SK-N-SH (cell line): ENCODE measurements at regions not wholly inside any gene's neighbourhood (a gene's known extent, or its start where the extent isn't known, plus 50 kb on each side); places are given as distances from the start of the nearest gene placed in this dataset.

Experiments
- CTCF ChIA-PET: fragments of 300-600, 350-600 bp; formaldehyde crosslinking; extraction: SDS; loops from one replicate; lab custom pipeline; 2021; lab: Yijun Ruan, JAX
- POLR2A ChIA-PET: fragments of 350-600 bp; sonication (Branson Sonifier 250); formaldehyde crosslinking; extraction: SDS; loops from one replicate; lab custom pipeline; 2020; ENCODE audit warnings: antibody characterized with exemption, inconsistent platforms; lab: Yijun Ruan, JAX
- DNase-seq: peaks from one replicate; pipeline ENCODE4 v3.0.0; 2012
- H2AFZ ChIP-seq: fragments of 200-600 bp; sonication (generic); 2 replicates; pipeline ENCODE4 v1.8.1; 2016; ENCODE audit warnings: antibody characterized with exemption, mild to moderate bottlenecking, low read depth
- H3F3A ChIP-seq: fragments of 200-600 bp; sonication (generic); replicated peaks from 2 replicates; pipeline ENCODE3; 2016; ENCODE audit warnings: antibody characterized with exemption, mild to moderate bottlenecking; ENCODE audit not compliant: insufficient read depth
- H3K27ac ChIP-seq, 2 experiments: fragments of 200-500 bp in 1 of 2; fragments of 200-600 bp in 1 of 2; sonication (Bioruptor generic) in 1 of 2; sonication (generic), shearing (Covaris generic) in 1 of 2; 2 replicates each; pipeline versions ENCODE4 v1.5.1 to v1.6.1; 2014 to 2016; ENCODE audit warnings: low read depth in 2 of 2, inconsistent platforms in 1 of 2, low read length in 1 of 2, mild to moderate bottlenecking in 1 of 2, mixed read lengths in 1 of 2
- H3K27me3 ChIP-seq: fragments of 200-600 bp; sonication (generic), shearing (Covaris generic); 2 replicates; pipeline ENCODE4 v1.6.1; 2016; ENCODE audit warnings: mixed run types; ENCODE audit not compliant: insufficient read depth
- H3K36me3 ChIP-seq, 2 experiments: fragments of 200-500 bp in 1 of 2; fragments of 200-600 bp in 1 of 2; sonication (Bioruptor generic) in 1 of 2; sonication (generic) in 1 of 2; replicated peaks in 1 of 2; 2 replicates each; pipeline versions ENCODE3 to v1.5.1; 2014 to 2016; ENCODE audit warnings: low read length in 1 of 2, mild to moderate bottlenecking in 1 of 2; ENCODE audit not compliant: insufficient read depth in 2 of 2, control insufficient read depth in 1 of 2
- H3K4me1 ChIP-seq, 2 experiments: fragments of 200-500 bp in 1 of 2; fragments of 200-600 bp in 1 of 2; sonication (Bioruptor generic) in 1 of 2; sonication (generic), shearing (Covaris generic) in 1 of 2; 2 replicates each; pipeline versions ENCODE4 v1.5.1 to v1.6.1; 2014 to 2016; ENCODE audit warnings: low read depth in 1 of 2, low read length in 1 of 2, mixed run types in 1 of 2; ENCODE audit not compliant: insufficient read depth in 2 of 2, control insufficient read depth in 1 of 2
- H3K4me2 ChIP-seq: fragments of 200-600 bp; sonication (generic), shearing (Covaris generic); 2 replicates; pipeline ENCODE4 v1.6.1; 2017; ENCODE audit warnings: mixed run types
- H3K4me3 ChIP-seq, 2 experiments: fragments of 200-500 bp in 1 of 2; fragments of 200-600 bp in 1 of 2; sonication (Bioruptor generic) in 1 of 2; sonication (generic), shearing (Covaris generic) in 1 of 2; 2 replicates each; pipeline versions ENCODE4 v1.5.1 to v1.8.1; 2014 to 2016; ENCODE audit warnings: low read depth in 2 of 2, inconsistent platforms in 1 of 2, low read length in 1 of 2, mild to moderate bottlenecking in 1 of 2, mixed read lengths in 1 of 2, moderate library complexity in 1 of 2
- H3K79me2 ChIP-seq: fragments of 200-600 bp; sonication (generic); 2 replicates; pipeline ENCODE4 v1.8.1; 2017; ENCODE audit warnings: mild to moderate bottlenecking; ENCODE audit not compliant: insufficient read depth
- H3K9ac ChIP-seq: fragments of 200-600 bp; sonication (generic); 2 replicates; pipeline ENCODE4 v1.6.1; 2017; ENCODE audit warnings: mixed run types
- H3K9me2 ChIP-seq: fragments of 200-600 bp; sonication (generic); 2 replicates; pipeline ENCODE4 v1.6.1; 2017; ENCODE audit warnings: mixed run types
- H3K9me3 ChIP-seq: fragments of 200-600 bp; sonication (generic); 2 replicates; pipeline ENCODE4 v1.6.1; 2017; ENCODE audit warnings: mixed run types, mild to moderate bottlenecking, moderate library complexity
- H4K20me1 ChIP-seq: fragments of 200-600 bp; sonication (generic); 2 replicates; pipeline ENCODE4 v1.6.1; 2017; ENCODE audit warnings: mild to moderate bottlenecking, mixed run types; ENCODE audit not compliant: insufficient read depth
- EZH2phosphoT487 ChIP-seq: fragments of 200-600 bp; sonication (generic); IDR thresholded peaks from 2 replicates; pipeline ENCODE4 v1.6.1; 2017; ENCODE audit warnings: low read depth, mixed run types, mild to moderate bottlenecking, antibody characterized with exemption, moderate library complexity, borderline replicate concordance
- FOXJ3 ChIP-seq: sonication (generic); formaldehyde crosslinking; IDR thresholded peaks from 2 replicates; pipeline ENCODE4 v1.5.1; 2020; ENCODE audit warnings: mild to moderate bottlenecking, missing genetic modification reagents
- MEF2A ChIP-seq: IDR thresholded peaks from 2 replicates; pipeline ENCODE4 v1.4.0; 2012; ENCODE audit warnings: low read depth, borderline replicate concordance
- RCOR1 ChIP-seq: fragments of 150-350 bp; IDR thresholded peaks from 2 replicates; pipeline ENCODE4 v1.6.1; 2017; ENCODE audit warnings: antibody characterized with exemption, low read length
- RXRA ChIP-seq: IDR thresholded peaks from 2 replicates; pipeline ENCODE4 v1.4.0; 2012; ENCODE audit warnings: low read depth, mild to moderate bottlenecking, borderline replicate concordance
- SIN3A ChIP-seq: IDR thresholded peaks from 2 replicates; pipeline ENCODE4 v1.6.1; 2012; ENCODE audit warnings: low read depth, mild to moderate bottlenecking, low read length, moderate library complexity, borderline replicate concordance
- YY1 ChIP-seq: IDR thresholded peaks from 2 replicates; pipeline ENCODE4 v1.4.0; 2012; ENCODE audit warnings: low read depth, mild to moderate bottlenecking
- WGBS: methylation state at CpG from one replicate; pipeline ENCODE4 v1.1.6; 2017; ENCODE audit warnings: low lambda C conversion rate; 5-methylcytosine and 5-hydroxymethylcytosine counted together
- TF ChIP-seq, protein P1 (sequence below): IDR thresholded peaks from 2 replicates; pipeline ENCODE4 v1.4.0; 2012; ENCODE audit warnings: low read depth, borderline replicate concordance
- TF ChIP-seq, protein P2 (sequence below): fragments of 200-600 bp; sonication (generic); IDR thresholded peaks from 2 replicates; pipeline ENCODE4 v1.6.1; 2017; ENCODE audit warnings: antibody characterized with exemption, mild to moderate bottlenecking, moderate library complexity

DNA sequence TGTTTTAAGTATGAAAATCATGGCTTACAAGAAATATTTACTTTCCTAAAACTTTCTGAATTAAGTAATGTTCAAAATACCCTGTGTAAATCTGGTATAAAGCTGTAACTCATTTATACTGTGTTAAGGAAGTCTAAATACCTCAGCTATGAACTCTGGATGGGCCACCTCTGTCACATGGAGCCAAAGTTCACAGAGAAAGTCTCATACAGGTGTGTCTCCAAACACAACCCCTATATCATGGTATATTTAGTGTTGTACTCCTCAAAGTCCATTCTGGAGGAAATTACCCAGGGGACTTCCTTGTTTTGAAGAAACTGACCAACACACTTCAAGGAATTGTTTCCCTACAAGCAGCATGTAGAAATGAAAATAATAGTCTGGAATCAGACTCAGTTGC is 909.2 kb upstream of the TENM4 start:
- TF ChIP-seq MEF2A = no peak
- TF ChIP-seq, protein P1, sequence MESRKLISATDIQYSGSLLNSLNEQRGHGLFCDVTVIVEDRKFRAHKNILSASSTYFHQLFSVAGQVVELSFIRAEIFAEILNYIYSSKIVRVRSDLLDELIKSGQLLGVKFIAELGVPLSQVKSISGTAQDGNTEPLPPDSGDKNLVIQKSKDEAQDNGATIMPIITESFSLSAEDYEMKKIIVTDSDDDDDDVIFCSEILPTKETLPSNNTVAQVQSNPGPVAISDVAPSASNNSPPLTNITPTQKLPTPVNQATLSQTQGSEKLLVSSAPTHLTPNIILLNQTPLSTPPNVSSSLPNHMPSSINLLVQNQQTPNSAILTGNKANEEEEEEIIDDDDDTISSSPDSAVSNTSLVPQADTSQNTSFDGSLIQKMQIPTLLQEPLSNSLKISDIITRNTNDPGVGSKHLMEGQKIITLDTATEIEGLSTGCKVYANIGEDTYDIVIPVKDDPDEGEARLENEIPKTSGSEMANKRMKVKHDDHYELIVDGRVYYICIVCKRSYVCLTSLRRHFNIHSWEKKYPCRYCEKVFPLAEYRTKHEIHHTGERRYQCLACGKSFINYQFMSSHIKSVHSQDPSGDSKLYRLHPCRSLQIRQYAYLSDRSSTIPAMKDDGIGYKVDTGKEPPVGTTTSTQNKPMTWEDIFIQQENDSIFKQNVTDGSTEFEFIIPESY = no peak
- Histone ChIP-seq H3K36me3 (no peaks in the 10 kb centered on the region), H3K27me3 (no peaks in the 10 kb centered on the region), H2AFZ (no peak overlapping the region), H3K4me1 (no peaks in the 10 kb centered on the region; a peak in 1 of 4 replicates), H3K9ac (no peak overlapping the region), H3K9me3 (no peaks in the 10 kb centered on the region), H3K27ac (no peak overlapping the region), H3K4me2 (no peak overlapping the region), H3K79me2 (no peaks in the 10 kb centered on the region), H3K9me2 (no peaks in the 10 kb centered on the region), H3K4me3 (no peak overlapping the region), H3F3A (no peaks in the 10 kb centered on the region), H4K20me1 (no peaks in the 10 kb centered on the region)
- DNase-seq = no peak
- POLR2A ChIA-PET = no interaction called here
- CTCF ChIA-PET = no interaction called here

DNA sequence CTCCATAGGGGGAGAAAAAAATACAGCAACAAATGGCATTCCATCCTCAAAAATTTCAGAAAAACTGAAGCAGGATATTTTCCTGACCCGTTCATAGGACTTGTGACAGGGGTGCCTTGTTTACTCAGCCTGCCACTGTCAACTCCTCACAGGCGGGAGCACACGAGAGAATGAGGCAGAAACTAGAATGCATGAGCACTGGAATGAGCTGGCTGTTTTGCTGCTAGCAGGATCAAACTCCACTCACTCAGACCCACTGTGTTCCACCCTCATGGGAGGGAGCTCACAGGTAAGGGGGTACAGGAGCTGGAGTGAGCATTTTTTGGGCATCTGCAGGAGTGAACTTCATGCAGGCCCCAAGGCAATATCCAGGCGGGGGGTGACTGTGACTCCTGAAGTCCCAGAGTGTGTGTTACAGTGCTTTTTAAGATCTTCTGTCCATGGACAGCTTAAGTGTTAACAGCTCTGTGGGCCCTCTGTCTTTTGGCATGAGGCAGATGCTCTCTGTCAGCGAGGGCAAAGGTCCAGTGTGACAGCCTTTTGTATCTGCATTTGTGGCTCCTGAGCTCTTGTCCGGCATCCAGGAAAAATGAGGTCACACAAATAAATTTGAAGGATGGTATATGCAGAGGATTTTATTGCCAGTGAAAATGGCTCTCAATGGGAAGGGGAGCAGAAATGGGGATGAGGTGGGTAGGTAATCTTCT is 905.7 kb upstream of the TENM4 start:
- no peaks in the 10 kb centered on the region for H3K9me2 ChIP-seq
- TF ChIP-seq EZH2phosphoT487 (no peak), SIN3A (no peak), YY1 (no peak), FOXJ3 (CRISPR knock-in tag) (no peak), RXRA (no peak), RCOR1 (no peak)
- TF ChIP-seq, protein P2, sequence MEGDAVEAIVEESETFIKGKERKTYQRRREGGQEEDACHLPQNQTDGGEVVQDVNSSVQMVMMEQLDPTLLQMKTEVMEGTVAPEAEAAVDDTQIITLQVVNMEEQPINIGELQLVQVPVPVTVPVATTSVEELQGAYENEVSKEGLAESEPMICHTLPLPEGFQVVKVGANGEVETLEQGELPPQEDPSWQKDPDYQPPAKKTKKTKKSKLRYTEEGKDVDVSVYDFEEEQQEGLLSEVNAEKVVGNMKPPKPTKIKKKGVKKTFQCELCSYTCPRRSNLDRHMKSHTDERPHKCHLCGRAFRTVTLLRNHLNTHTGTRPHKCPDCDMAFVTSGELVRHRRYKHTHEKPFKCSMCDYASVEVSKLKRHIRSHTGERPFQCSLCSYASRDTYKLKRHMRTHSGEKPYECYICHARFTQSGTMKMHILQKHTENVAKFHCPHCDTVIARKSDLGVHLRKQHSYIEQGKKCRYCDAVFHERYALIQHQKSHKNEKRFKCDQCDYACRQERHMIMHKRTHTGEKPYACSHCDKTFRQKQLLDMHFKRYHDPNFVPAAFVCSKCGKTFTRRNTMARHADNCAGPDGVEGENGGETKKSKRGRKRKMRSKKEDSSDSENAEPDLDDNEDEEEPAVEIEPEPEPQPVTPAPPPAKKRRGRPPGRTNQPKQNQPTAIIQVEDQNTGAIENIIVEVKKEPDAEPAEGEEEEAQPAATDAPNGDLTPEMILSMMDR = no peak
- DNase-seq = no peak
- ChIA-PET POLR2A (no interaction called here), CTCF (no interaction called here)
- H3K9ac ChIP-seq = no peak overlapping the region
- 35% methylated on average over 6 of the region's 6 CpGs for WGBS
- no peak overlapping the region for H3K4me3 ChIP-seq
- no peaks in the 10 kb centered on the region for H3K9me3 ChIP-seq
- no peaks in the 10 kb centered on the region for H3K79me2 ChIP-seq
- no peaks in the 10 kb centered on the region for H3F3A ChIP-seq
- H3K4me2 ChIP-seq = no peak overlapping the region
- H3K4me1 ChIP-seq = no peaks in the 10 kb centered on the region; a peak in 1 of 4 replicates
- no peaks in the 10 kb centered on the region for H3K36me3 ChIP-seq
- H4K20me1 ChIP-seq = no peaks in the 10 kb centered on the region
- no peaks in the 10 kb centered on the region for H3K27me3 ChIP-seq
- no peak overlapping the region for H3K27ac ChIP-seq
- H2AFZ ChIP-seq = no peak overlapping the region
